Keratinocyte (primary cell): ENCODE measurements at regions not wholly inside any gene's neighbourhood (a gene's known extent, or its start where the extent isn't known, plus 50 kb on each side); places are given as distances from the start of the nearest gene placed in this dataset.
"Not testable (repeated sequence)": the region's sequence is repeated elsewhere in the genome, so short reads cannot be mapped to it uniquely, and the experiment has no call there.

Source experiments
- DNase-seq: peaks from one replicate; pipeline ENCODE4 v3.0.0-alpha.2; 2011; ENCODE audit warnings: low read depth, missing footprints, low spot score
- FAIRE-seq: peaks from 2 replicates; lab custom pipeline; 2011; peaks lifted over from hg19 to GRCh38; lab: Jason Lieb, UNC
- H2AFZ ChIP-seq: 2 replicates; pipeline ENCODE4 v1.6.0; 2012; ENCODE audit warnings: low read length, control low read depth, inconsistent platforms; ENCODE audit not compliant: control insufficient read depth
- H3K27ac ChIP-seq: 2 replicates; pipeline ENCODE4 v1.5.1; 2011; ENCODE audit warnings: low read length; ENCODE audit not compliant: control insufficient read depth, insufficient read depth
- H3K27me3 ChIP-seq: 3 replicates; pipeline ENCODE4 v1.6.0; 2011; ENCODE audit warnings: low read length; ENCODE audit not compliant: control insufficient read depth, insufficient read depth; ENCODE audit errors: extremely low read depth
- H3K36me3 ChIP-seq, 2 experiments: 2 replicates in 1 of 2; 3 replicates in 1 of 2; pipeline ENCODE4 v1.5.1; 2011; ENCODE audit warnings: low read length in 2 of 2, mild to moderate bottlenecking in 1 of 2; ENCODE audit not compliant: control insufficient read depth in 2 of 2, insufficient read depth in 2 of 2; ENCODE audit errors: extremely low read depth in 1 of 2
- H3K4me1 ChIP-seq: 3 replicates; pipeline ENCODE4 v1.5.1; 2011; ENCODE audit warnings: low read length; ENCODE audit not compliant: control insufficient read depth, insufficient read depth; ENCODE audit errors: extremely low read depth
- H3K4me2 ChIP-seq: 3 replicates; pipeline ENCODE4 v1.6.0; 2011; ENCODE audit warnings: low read depth, low read length; ENCODE audit not compliant: control insufficient read depth, insufficient read depth; ENCODE audit errors: extremely low read depth
- H3K4me3 ChIP-seq, 3 experiments: fragments of 200-600 bp in 1 of 3; sonication (generic) in 1 of 3; 2 replicates in 2 of 3; 3 replicates in 1 of 3; pipeline ENCODE4 v1.5.1; 2011 to 2016; ENCODE audit warnings: low read length in 3 of 3, mild to moderate bottlenecking in 3 of 3, control low read depth in 2 of 3, inconsistent platforms in 1 of 3, low read depth in 1 of 3, mixed read lengths in 1 of 3, mixed run types in 1 of 3, moderate library complexity in 1 of 3; ENCODE audit not compliant: control insufficient read depth in 2 of 3, insufficient read depth in 2 of 3; ENCODE audit errors: extremely low read depth in 1 of 3
- H3K79me2 ChIP-seq: 2 replicates; pipeline ENCODE4 v1.6.0; 2012; ENCODE audit warnings: low read length; ENCODE audit not compliant: control insufficient read depth, insufficient read depth
- H3K9ac ChIP-seq: 3 replicates; pipeline ENCODE4 v1.6.0; 2011; ENCODE audit warnings: low read length; ENCODE audit not compliant: control insufficient read depth, insufficient read depth; ENCODE audit errors: extremely low read depth
- H3K9me1 ChIP-seq: 3 replicates; pipeline ENCODE4 v1.6.0; 2011; ENCODE audit warnings: low read length; ENCODE audit not compliant: control insufficient read depth, insufficient read depth; ENCODE audit errors: extremely low read depth
- H3K9me3 ChIP-seq: 2 replicates; pipeline ENCODE4 v1.5.1; 2012; ENCODE audit warnings: low read depth, low read length; ENCODE audit not compliant: control insufficient read depth
- H4K20me1 ChIP-seq: 3 replicates; pipeline ENCODE4 v1.6.0; 2011; ENCODE audit warnings: low read length; ENCODE audit not compliant: control insufficient read depth, insufficient read depth; ENCODE audit errors: extremely low read depth
- CTCF ChIP-seq, 3 experiments: IDR thresholded peaks in 1 of 3; conservative IDR thresholded peaks in 1 of 3; optimal IDR thresholded peaks in 1 of 3; 2 replicates in 2 of 3; 3 replicates in 1 of 3; pipeline versions ENCODE3 to v1.5.1; 2011; ENCODE audit warnings: low read length in 3 of 3, mild to moderate bottlenecking in 3 of 3, moderate library complexity in 2 of 3, control low read depth in 1 of 3, inconsistent platforms in 1 of 3; ENCODE audit not compliant: insufficient read depth in 2 of 3; ENCODE audit errors: extremely low read depth in 1 of 3
- EZH2 ChIP-seq: IDR thresholded peaks from one replicate; pipeline ENCODE4 v1.6.1; 2012; ENCODE audit warnings: inconsistent platforms, mild to moderate bottlenecking, low read length, moderate library complexity
- dilution Hi-C: fragments of 300-500 bp; cut with MboI; formaldehyde crosslinking; loops from one replicate; pipeline ENCODE4 v1.7.0; 2020; ENCODE audit warnings: low sequenced_read_pairs; ENCODE audit not compliant: extremely low pct_ligation_motif_present

- no peaks in the 10 kb centered on the region for H3K9me3 ChIP-seq
- dilution Hi-C loops, result no loop called here
Observed at GRCh38 chr2:14779252-14779651, 146.7 kb downstream of the LRATD1 start.

GRCh38 chr2:14781142-14781541 is 148.6 kb downstream of the LRATD1 start:
- no peak overlapping the region for H3K27ac ChIP-seq
- H3K4me1 ChIP-seq, result peaks cover 26% of the 10 kb centered on the region
- H3K9ac ChIP-seq, result no peak overlapping the region
- no peaks in the 10 kb centered on the region for H3K79me2 ChIP-seq
- H3K9me3 ChIP-seq, result no peaks in the 10 kb centered on the region
- H3K4me3 ChIP-seq, result no peak overlapping the region
- H3K27me3 ChIP-seq, result no peaks in the 10 kb centered on the region
- TF ChIP-seq EZH2 (no peak), CTCF (optimal IDR thresholded peaks at IDR 0.05 in 1 of 3, IDR thresholded peaks at IDR 0.05 in 1 of 3, conservative IDR thresholded peaks at IDR 0.05 in 1 of 3; ENCODE audit: extremely low read depth in 1 of 3, insufficient read depth in 2 of 3, low read length in 3 of 3) (no peak)
- H3K4me2 ChIP-seq, result peak overlapping the region; percentile 42
- dilution Hi-C loops, result no loop called here
- H3K9me1 ChIP-seq, result no peaks in the 10 kb centered on the region
- DNase-seq, result no peak
- H4K20me1 ChIP-seq, result no peaks in the 10 kb centered on the region
- FAIRE-seq, result no peak
- no peaks in the 10 kb centered on the region for H3K36me3 ChIP-seq
- peak overlapping the region; percentile 10 for H2AFZ ChIP-seq

More at GRCh38 chr2:14779252-14779651, 146.7 kb downstream of the LRATD1 start:
- Histone ChIP-seq H3K9me1 (no peaks in the 10 kb centered on the region), H3K36me3 (no peaks in the 10 kb centered on the region), H3K79me2 (no peaks in the 10 kb centered on the region), H3K27me3 (no peaks in the 10 kb centered on the region), H3K4me1 (peaks cover 26% of the 10 kb centered on the region), H3K9ac (no peak overlapping the region), H3K27ac (no peak overlapping the region), H3K4me2 (no peak overlapping the region), H4K20me1 (no peaks in the 10 kb centered on the region), H2AFZ (no peak overlapping the region), H3K4me3 (no peak overlapping the region)
- TF ChIP-seq EZH2, result no peak
- no peak for TF ChIP-seq CTCF (optimal IDR thresholded peaks at IDR 0.05 in 1 of 3, IDR thresholded peaks at IDR 0.05 in 1 of 3, conservative IDR thresholded peaks at IDR 0.05 in 1 of 3; ENCODE audit: extremely low read depth in 1 of 3, insufficient read depth in 2 of 3, low read length in 3 of 3)
- FAIRE-seq, result no peak
- no peak for DNase-seq

- H3K4me3 ChIP-seq, FAIRE-seq, H4K20me1 ChIP-seq, H3K4me1 ChIP-seq, H2AFZ ChIP-seq, H3K9ac ChIP-seq, H3K27me3 ChIP-seq, H3K4me2 ChIP-seq, H3K9me1 ChIP-seq, H3K36me3 ChIP-seq, H3K27ac ChIP-seq, H3K79me2 ChIP-seq, DNase-seq, H3K9me3 ChIP-seq, dilution Hi-C loops: not testable (repeated sequence)
Observed at GRCh38 chr2:14788814-14789213, 156.3 kb downstream of the LRATD1 start.
